NCI-H2081 (cell line): ENCODE measurements at regions not wholly inside any gene's neighbourhood (a gene's known extent, or its start where the extent isn't known, plus 50 kb on each side); places are given as distances from the start of the nearest gene placed in this dataset.
"Not testable (repeated sequence)": the region's sequence is repeated elsewhere in the genome, so short reads cannot be mapped to it uniquely, and the experiment has no call there.

Source experiments
- DNase-seq, 2 experiments: peaks; one replicate each; lab custom pipeline; 2025; lab: John Stamatoyannopoulos, UW

GRCh38 chr2:181737302-181737701, 57.0 kb upstream of the NEUROD1 start:
- not testable (repeated sequence) for DNase-seq

DNA sequence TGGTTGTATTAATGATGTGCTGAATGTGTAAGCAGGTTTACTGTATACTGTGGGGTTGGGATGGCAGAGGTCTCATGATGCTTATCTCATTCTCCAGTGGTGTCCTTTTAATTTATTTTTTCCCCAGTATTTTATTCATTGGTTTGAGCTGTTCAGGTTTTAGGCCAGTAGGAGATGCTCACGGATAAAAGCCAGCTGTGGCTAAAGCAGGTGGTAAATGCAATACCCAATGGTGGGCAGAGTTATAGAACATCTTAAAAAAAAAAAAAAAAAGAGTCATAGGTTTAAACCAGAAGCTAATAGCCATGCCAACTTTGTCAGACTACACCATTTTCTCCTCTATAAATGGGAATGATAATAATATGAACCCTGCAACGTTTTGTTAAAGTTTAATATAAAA, 57.8 kb upstream of the NEUROD1 start:
- no peak for DNase-seq

- no peak for DNase-seq
Observed at GRCh38 chr2:181738563-181738962, 58.2 kb upstream of the NEUROD1 start.

- no peak for DNase-seq
Observed at GRCh38 chr2:181741756-181742155, 61.4 kb upstream of the NEUROD1 start.

DNA sequence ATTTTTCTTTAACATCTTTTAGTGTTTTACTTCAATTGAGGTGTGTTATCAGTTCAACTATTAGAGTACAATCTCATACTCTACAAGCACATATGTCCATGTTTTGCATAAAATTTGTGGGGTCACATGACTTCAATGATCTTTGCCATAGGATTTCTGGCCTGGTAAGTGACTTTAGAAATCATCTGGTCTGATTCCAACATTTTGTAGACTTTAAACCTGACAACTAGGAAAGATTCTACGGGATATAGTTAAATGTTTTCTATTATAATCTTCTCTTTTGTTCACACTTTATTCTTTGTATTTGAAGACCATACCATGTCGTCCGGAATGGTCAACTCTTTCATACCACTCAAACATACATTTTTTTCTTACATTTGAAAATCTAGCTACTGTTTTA, 62.0 kb upstream of the NEUROD1 start:
- DNase-seq: no peak

DNA sequence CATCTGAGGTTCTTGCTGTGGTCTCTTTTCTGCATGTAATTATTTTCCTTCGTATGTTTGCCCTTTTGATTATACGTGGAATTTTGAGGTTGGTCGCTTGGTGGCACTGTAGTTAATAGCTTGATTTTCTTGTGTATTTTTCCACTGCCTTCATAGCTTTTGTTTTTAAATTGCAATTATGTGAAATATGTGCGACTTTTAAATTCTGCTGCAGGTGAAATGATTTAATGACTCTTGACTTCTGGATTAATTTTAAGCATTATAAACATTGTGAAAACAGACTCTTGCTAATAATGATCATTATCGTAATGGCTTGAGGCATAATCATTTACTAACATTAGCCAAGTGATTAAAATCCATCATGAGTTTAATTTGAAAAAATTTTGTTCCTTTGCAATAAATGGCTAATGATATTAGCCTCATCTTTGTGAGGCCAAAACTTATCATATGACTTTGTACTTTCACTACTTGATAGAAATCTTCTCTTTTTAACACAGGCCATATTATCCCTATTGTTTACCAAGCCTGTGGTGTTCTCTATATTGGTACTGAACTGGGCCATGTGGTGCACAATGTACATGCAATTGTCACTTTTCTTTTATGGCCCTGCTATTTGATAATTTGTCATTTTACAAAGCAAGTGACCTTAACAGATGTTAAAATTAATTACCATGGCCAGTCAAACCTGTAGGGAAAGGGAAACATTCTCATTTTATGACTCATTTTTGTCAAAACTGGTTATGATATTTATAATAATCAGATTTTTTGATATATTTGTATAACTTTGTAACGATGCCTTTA, 62.8 kb upstream of the NEUROD1 start:
- DNase-seq: peak; percentile 16 to 55

DNA sequence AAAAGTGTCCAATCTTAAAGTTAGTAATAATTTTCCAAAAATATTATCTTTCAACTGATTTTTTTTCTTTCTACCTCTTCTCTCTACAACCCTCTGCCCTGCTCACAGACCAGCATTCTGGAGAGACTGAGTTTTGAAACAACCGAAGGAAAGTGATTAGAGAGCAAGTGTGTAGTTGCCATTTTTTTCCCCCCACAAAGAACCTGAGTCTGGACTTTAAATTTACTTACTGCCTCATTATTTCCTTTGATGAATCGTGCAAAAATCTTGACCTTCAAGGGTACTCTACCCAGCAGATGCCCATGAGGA, 63.4 kb upstream of the NEUROD1 start:
- no peak for DNase-seq

GRCh38 chr2:181745796-181746540, 65.7 kb upstream of the NEUROD1 start:
- DNase-seq: no peak

DNA sequence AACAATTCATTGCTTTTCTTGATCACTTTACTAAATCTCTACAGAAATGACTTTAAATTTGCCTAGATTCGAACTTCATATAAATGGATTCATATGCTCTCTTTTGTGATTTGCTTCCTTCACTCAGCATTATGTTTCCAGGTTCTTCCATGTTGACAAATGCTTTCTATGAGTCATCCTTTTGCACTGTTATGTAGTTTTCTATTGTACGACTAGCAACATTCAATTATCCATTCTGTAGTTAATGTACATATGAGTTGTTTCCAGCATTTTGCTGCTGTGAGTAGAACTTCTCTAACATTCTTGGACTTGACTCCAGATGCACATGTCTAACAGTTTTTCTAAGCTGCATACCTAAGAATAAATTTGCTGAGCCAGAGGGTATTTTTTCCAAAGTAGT, 66.5 kb upstream of the NEUROD1 start:
- no peak for DNase-seq

DNA sequence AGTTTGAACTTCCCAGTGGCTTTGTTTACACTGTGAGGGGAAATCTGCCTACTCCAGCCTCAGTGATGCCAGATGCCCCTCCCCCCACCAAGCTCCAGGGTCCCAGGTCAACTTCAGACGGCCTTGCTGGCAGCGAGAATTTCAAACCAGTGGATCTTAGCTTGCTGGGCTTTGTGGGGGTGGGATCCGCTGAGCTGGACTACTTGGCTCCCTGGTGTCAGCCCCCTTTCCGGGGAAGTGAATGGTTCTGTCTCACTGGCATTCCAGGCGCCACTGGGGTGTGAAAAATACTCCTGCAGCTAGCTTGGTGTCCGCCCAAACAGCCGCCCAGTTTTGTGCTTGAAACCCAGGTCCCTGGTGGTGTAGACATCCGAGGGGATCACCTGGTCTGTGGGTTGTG, 70.0 kb upstream of the NEUROD1 start:
- no peak for DNase-seq

DNA sequence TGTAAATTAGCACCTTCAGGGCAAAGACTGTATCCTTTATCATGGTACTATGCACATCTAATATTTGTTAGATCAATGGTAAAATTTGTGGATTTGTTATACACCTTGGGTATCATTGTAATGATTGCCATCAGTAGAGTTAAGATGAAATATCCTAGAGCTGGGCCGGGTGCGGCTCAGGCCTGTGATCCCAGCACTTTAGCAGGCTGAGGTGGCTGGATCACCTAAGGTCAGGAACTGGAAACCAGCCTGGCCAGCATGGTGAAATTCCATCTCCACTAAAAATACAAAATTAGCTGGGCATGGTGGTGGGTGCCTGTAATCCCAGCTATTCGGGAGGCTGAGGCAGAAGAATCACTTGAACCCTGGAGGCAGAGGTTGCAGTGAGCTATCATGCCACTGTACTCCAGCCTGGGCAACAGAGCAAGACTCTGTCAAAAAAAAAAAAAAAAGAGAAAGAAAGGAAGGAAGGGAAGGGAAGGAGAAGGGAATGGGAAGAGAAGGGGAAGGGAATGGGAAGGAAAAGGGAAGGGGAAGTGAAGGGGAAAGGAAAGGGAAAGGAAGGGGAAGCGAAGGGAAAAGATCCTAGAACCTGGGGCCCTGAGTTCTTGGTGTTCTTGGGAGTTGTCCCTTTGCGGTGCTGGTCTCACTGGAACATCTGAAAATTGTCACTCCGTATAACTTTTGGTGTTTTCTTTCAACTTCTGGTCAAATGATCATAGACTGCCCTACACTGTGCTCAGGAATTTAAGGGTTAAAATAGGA, 71.1 kb upstream of the NEUROD1 start:
- no peak for DNase-seq

DNA sequence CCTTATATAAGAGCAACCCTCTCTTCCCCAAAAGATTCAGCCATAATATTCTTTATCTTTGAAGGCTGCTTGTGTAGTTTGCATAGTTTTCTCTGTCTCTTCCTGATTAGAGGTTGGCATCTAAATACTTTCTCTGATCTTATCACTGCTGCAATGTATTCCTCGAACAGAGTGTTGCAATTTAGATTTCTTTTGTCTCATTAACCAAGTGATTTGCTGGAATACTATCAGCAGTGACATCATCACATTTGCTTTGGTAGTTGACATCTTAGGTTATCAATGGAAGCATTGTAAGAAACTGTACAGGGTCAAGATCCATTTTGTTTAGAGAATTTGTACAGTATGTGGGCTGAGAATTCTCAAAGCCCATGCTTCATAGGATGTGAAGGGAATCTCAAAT, 72.0 kb upstream of the NEUROD1 start:
- DNase-seq: no peak

DNA sequence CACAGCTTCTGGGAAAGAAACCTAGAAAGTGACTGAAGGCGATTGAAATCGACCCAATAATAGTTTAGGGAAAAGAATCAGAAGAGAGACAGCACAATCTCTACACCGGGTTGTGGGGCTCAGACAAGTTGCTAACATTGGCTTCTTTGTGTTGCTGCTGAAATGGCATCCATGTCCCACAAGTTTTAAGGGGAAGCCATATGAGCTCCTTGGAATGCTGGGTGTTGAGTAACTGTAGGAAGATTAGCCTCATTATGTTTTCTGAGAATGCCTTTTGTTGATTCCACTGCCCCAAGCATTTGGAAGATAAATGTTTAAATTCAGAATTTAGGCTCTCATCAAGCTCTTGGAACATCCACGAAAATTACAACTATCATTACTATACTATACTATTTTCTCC, 73.4 kb upstream of the NEUROD1 start:
- no peak for DNase-seq

DNA sequence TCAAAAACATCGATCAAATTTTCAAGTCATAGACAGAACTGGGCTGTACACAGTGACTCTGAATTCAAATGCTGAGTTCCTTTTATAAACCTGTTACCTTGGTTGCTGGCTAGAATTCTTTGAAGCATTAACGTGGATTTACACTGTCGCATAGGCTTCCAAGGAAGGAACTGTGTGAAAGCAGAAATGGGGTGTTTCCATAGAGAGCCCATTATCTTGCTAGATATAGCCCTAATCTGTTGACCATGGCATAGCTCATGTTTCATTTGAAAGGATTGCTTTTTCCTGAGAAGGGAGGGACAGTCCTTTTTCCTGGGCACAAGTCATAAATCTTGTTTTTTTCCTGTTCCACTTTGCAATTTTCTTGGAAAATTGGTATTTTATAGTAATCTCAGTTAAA, 73.8 kb upstream of the NEUROD1 start:
- no peak for DNase-seq

GRCh38 chr2:181755181-181755580, 74.9 kb upstream of the NEUROD1 start:
- no peak for DNase-seq

GRCh38 chr2:181760521-181760920, 80.2 kb upstream of the NEUROD1 start:
- no peak for DNase-seq

- DNase-seq: no peak
Observed at GRCh38 chr2:181761175-181761574, 80.9 kb upstream of the NEUROD1 start.

GRCh38 chr2:181762000-181762399, 81.7 kb upstream of the NEUROD1 start:
- DNase-seq: no peak

- DNase-seq: no peak
Observed at GRCh38 chr2:181762848-181763247, 82.5 kb upstream of the NEUROD1 start.

GRCh38 chr2:181763423-181763822, 83.1 kb upstream of the NEUROD1 start:
- DNase-seq: no peak

DNA sequence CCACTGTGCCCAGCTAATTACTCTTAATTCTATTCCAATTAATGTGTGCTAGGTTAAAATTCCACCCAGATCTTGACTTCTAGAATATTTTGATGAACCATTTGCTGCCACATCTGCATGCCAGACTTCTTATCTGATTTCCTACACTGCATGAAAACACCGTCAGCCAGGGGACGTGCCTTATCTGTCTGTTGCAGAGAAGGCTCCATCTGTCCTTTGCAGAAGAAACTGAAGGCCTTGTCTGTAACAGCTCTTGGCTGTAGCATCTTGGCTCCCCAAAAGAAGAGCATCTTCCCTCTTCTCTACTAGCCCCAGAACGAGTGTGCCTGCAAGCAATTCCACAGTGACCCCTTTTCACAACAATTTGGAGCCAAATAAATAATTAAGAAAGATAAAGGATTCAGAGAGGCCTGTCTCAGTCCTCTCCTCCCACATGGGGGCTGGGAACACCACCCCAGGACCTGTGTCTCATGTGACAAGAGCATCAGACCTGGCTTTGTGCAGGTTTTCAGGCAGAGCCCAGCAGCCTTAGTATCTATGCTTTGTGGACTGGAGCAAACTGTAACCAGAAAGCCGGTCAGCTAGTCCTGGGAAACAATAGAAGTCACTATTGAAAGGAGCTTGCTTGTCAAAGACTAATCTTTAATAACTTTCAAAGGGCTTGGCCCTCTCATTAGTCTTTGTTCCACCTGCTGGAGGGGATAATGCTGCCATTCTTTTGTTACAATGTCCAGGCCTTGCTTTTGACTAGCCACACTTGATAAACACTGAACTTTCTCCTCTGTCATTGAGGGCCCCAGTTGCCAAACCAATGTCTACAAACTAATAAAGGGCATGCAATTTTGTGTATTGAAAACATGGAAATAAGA, 84.0 kb upstream of the NEUROD1 start:
- peak in 1 of 2 experiments; percentile 37 for DNase-seq

DNA sequence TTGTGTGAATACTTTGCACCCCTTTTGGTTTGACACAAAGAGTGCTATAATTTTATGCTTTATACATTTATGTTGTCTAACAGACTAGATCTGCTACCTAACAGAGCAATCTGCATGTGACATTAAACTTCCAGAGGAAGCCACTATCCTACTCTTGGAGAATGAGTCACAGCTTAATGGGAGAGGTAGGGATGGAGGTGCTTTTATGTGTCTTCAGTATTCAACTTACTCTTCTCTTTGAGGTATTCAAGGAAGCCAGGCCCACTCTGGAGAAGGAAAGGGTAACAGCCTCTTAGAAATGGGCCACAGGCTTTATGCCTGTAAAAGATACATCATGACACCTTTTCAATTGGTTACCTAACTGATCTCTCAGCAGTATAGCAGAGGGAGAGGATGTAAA, 85.8 kb upstream of the NEUROD1 start:
- no peak for DNase-seq
